ENCODE measurements at regions not wholly inside any gene's neighbourhood (a gene's known extent, or its start where the extent isn't known, plus 50 kb on each side); places are given as distances from the start of the nearest gene placed in this dataset.

DNA sequence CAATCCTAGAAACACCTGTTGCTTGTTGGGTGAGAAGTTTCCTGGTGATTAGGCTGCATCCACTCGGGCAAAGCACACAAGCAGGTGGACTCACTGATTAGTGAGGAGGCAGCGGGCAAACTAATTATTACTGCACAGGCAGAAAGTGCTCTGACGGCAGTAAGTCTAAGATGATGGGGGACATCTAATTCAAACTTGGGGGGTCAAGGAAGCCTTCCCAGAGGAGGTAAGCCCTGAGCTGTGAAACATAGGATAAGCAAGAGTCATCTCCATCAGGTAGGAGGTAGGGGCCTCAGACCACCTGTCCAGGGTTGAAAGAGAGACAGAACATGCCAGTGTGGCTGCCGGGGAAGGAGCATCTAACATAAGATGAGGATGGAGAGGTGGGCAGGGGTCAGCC is 1578.4 kb upstream of the TMEM132C start:
- no peak overlapping the region for H3K4me3 ChIP-seq (ENCODE audit: low read depth, low read length)
- TF ChIP-seq, protein P1, sequence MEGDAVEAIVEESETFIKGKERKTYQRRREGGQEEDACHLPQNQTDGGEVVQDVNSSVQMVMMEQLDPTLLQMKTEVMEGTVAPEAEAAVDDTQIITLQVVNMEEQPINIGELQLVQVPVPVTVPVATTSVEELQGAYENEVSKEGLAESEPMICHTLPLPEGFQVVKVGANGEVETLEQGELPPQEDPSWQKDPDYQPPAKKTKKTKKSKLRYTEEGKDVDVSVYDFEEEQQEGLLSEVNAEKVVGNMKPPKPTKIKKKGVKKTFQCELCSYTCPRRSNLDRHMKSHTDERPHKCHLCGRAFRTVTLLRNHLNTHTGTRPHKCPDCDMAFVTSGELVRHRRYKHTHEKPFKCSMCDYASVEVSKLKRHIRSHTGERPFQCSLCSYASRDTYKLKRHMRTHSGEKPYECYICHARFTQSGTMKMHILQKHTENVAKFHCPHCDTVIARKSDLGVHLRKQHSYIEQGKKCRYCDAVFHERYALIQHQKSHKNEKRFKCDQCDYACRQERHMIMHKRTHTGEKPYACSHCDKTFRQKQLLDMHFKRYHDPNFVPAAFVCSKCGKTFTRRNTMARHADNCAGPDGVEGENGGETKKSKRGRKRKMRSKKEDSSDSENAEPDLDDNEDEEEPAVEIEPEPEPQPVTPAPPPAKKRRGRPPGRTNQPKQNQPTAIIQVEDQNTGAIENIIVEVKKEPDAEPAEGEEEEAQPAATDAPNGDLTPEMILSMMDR (IDR thresholded peaks at IDR 0.05; ENCODE audit: low read depth, low read length) = no peak
- DNase-seq = no peak

DNA sequence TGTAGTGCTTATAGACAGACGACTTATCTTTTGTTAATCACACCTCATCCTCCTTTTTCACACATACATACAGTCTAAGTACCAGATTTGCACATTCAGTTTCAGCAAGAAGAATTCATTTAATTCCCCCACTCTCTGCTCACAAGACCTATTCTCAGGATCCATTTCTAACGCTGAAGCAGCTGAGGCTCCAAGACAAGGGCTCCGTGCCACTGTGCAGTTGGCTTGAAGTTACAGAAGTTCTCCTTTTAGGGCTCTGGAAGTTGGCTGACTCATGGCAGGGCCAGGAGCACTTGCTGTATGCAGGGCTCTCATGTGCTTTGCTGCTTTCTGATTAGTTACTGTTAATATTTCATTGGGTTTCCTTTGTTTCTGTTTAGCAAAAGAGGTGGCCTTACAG is 1566.9 kb upstream of the TMEM132C start:
- no peak overlapping the region for H3K4me3 ChIP-seq (ENCODE audit: low read depth, low read length)
- no peak overlapping the region for H3K27ac ChIP-seq
- H3K9me3 ChIP-seq (ENCODE audit: severe bottlenecking) = no peaks in the 10 kb centered on the region
- DNase-seq = no peak
- H3K36me3 ChIP-seq = no peaks in the 10 kb centered on the region
- peaks cover 7% of the 10 kb centered on the region for H3K27me3 ChIP-seq (ENCODE audit: insufficient read depth, low read depth, severe bottlenecking)
- TF ChIP-seq, protein P1 (IDR thresholded peaks at IDR 0.05; ENCODE audit: low read depth, low read length) = no peak

More for the DNA sequence above, 1578.4 kb upstream of the TMEM132C start:
- H3K36me3 ChIP-seq = no peaks in the 10 kb centered on the region
- H3K27ac ChIP-seq = no peak overlapping the region
- no peaks in the 10 kb centered on the region for H3K9me3 ChIP-seq (ENCODE audit: severe bottlenecking)
- H3K27me3 ChIP-seq (ENCODE audit: insufficient read depth, low read depth, severe bottlenecking) = peaks cover 5% of the 10 kb centered on the region

DNA sequence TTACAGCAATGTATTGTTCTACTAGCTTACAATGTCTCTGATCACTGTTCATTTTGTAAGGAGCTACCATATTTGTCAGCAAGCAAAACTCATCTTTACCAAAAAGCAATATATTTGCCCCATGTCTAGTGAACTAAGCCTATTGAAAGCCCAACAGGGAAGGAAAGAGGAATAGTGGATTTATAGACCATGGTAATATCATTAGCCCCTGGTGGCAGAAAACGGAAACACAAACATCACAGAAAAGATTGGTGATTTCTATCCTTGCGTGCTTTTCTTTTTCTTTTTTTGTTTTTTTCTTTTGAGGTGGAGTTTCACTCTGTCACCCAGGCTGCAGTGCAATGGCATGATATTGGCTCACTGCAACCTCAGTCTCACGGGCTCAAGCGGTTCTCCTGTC is 1562.4 kb upstream of the TMEM132C start:
- Histone ChIP-seq H3K36me3 (no peaks in the 10 kb centered on the region), H3K4me3 (ENCODE audit: low read depth, low read length) (no peak overlapping the region), H3K9me3 (ENCODE audit: severe bottlenecking) (no peaks in the 10 kb centered on the region), H3K27me3 (ENCODE audit: insufficient read depth, low read depth, severe bottlenecking) (peaks cover 5% of the 10 kb centered on the region), H3K27ac (no peak overlapping the region)
- DNase-seq = no peak
- TF ChIP-seq, protein P1 (IDR thresholded peaks at IDR 0.05; ENCODE audit: low read depth, low read length) = peak; percentile 32; the same call in 1 of the 2 replicates

DNA sequence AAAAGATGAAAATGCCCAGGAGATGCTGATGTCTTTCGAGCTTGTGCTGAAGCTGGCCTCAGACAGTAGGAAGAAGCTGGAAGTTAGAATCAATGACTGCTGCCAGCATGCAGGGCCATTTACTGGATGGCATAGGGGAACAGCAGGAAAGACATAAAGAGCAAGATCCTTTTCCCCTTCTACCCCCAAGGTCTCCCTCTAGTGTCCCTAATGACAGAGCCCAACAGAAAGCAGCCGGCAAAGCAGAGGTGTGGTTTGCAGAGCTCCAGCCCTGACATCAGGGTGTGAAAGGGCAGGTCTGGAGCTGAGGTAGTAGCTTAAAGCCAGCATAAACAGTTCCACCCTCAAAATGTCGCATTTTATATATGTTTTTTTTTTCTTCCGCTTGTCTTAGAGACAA is 1560.7 kb upstream of the TMEM132C start:
- no peak for DNase-seq

DNA sequence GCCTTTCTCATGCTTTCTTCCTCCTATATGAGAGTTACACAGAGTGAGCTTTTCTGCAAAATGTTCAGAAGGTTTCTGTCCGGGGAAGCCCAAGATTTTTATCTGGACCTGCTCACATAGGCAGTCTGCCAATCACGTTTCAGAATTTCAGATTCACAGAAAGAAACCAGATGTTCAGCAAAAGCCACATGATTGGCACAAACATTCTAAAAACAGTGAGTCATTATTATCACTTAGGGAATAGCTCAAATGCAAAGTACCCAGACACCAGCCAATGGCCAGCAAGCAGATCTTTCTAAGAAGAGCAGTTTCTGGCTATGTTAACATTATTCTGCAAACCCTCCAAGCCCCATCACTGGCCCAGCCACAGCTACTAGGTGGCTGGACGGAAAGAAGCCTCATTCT is 1558.5 kb upstream of the TMEM132C start:
- TF ChIP-seq, protein P1 (IDR thresholded peaks at IDR 0.05; ENCODE audit: low read depth, low read length) = no peak
- Histone ChIP-seq H3K27ac (no peak overlapping the region), H3K36me3 (no peaks in the 10 kb centered on the region), H3K27me3 (ENCODE audit: insufficient read depth, low read depth, severe bottlenecking) (peaks cover 5% of the 10 kb centered on the region), H3K9me3 (ENCODE audit: severe bottlenecking) (no peaks in the 10 kb centered on the region), H3K4me3 (ENCODE audit: low read depth, low read length) (no peak overlapping the region)
- no peak for DNase-seq

More for the DNA sequence above, 1560.7 kb upstream of the TMEM132C start:
- Histone ChIP-seq H3K36me3 (no peaks in the 10 kb centered on the region), H3K9me3 (ENCODE audit: severe bottlenecking) (no peaks in the 10 kb centered on the region), H3K27ac (no peak overlapping the region), H3K4me3 (ENCODE audit: low read depth, low read length) (no peak overlapping the region), H3K27me3 (ENCODE audit: insufficient read depth, low read depth, severe bottlenecking) (peaks cover 5% of the 10 kb centered on the region)
- TF ChIP-seq, protein P1 (IDR thresholded peaks at IDR 0.05; ENCODE audit: low read depth, low read length) = no peak

DNA sequence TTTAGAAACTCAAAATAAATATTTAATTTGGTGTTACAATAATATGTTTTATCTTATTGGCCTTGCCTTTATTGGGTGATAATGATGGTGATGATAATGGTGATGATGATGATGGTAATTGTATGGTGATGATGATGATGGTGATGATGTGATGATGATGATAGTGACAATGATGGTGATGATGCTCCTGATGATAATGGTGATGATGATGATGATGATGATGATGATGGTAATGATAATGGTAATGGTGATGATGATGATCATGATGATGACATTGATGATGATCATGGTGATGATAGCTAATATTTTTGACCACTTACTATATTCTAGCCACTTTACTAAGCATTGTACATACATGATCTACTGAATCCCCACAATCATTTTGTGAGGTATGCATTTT is 1548.6 kb upstream of the TMEM132C start:
- peaks cover 2% of the 10 kb centered on the region for H3K27me3 ChIP-seq (ENCODE audit: insufficient read depth, low read depth, severe bottlenecking)
- TF ChIP-seq, protein P1 (IDR thresholded peaks at IDR 0.05; ENCODE audit: low read depth, low read length) = no peak
- no peak overlapping the region for H3K4me3 ChIP-seq (ENCODE audit: low read depth, low read length)
- DNase-seq = no peak
- no peak overlapping the region for H3K27ac ChIP-seq
- H3K36me3 ChIP-seq = no peaks in the 10 kb centered on the region
- no peaks in the 10 kb centered on the region for H3K9me3 ChIP-seq (ENCODE audit: severe bottlenecking)
